Tibial nerve (tissue), 4 donors: ENCODE measurements at regions not wholly inside any gene's neighbourhood (a gene's known extent, or its start where the extent isn't known, plus 50 kb on each side); places are given as distances from the start of the nearest gene placed in this dataset.

Source experiments
- DNase-seq, 2 donors: peaks; one replicate each; pipeline ENCODE4 v3.0.0-alpha.2; 2019; ENCODE audit warnings: low spot score in 2 of 2
- H3K27ac ChIP-seq, 4 donors: fragments of 200-600 bp; sonication (generic) in 3 of 4; one replicate each; pipeline ENCODE4 v1.5.1; 2017 to 2019; ENCODE audit warnings: mild to moderate bottlenecking in 1 of 4
- H3K27me3 ChIP-seq, 2 donors: fragments of 200-600 bp; sonication (generic) in 1 of 2; one replicate each; pipeline versions ENCODE4 v1.5.1 to v1.6.0; 2017 to 2019
- H3K36me3 ChIP-seq, 3 donors: fragments of 200-600 bp; sonication (generic); one replicate each; pipeline ENCODE4 v1.5.1; 2018 to 2019
- H3K4me1 ChIP-seq, 4 donors: fragments of 200-600 bp; sonication (generic) in 3 of 4; one replicate each; pipeline ENCODE4 v1.5.1; 2017 to 2019
- H3K4me3 ChIP-seq, 4 donors: fragments of 200-600 bp; sonication (generic) in 3 of 4; one replicate each; pipeline ENCODE4 v1.5.1; 2017 to 2019; ENCODE audit warnings: mild to moderate bottlenecking in 1 of 4, moderate library complexity in 1 of 4
- H3K9me3 ChIP-seq, 4 donors: fragments of 200-600 bp; sonication (generic) in 3 of 4; one replicate each; pipeline ENCODE4 v1.5.1; 2017 to 2019
- CTCF ChIP-seq, 5 experiments: fragments of 200-600 bp in 3 of 5; fragments of 450-650 bp in 2 of 5; sonication (generic) in 3 of 5; IDR thresholded peaks; one replicate each; pipeline ENCODE4 v1.5.1; 2016 to 2019; ENCODE audit warnings: antibody characterized with exemption in 5 of 5, mild to moderate bottlenecking in 3 of 5, moderate library complexity in 2 of 5
- EP300 ChIP-seq, 2 donors: sonication (generic); formaldehyde crosslinking; IDR thresholded peaks; one replicate each; pipeline ENCODE4 v1.6.1; 2017; ENCODE audit warnings: antibody characterized with exemption in 2 of 2, mild to moderate bottlenecking in 1 of 2
- POLR2A ChIP-seq, 2 donors: fragments of 450-650 bp; IDR thresholded peaks; one replicate each; pipeline ENCODE4 v1.6.1; 2017; ENCODE audit warnings: antibody characterized with exemption in 2 of 2, mild to moderate bottlenecking in 2 of 2, moderate library complexity in 2 of 2
- WGBS, 2 donors: methylation state at CpG; one replicate each; pipeline ENCODE4 v1.1.5; 2018; 5-methylcytosine and 5-hydroxymethylcytosine counted together

- Histone ChIP-seq H3K9me3 (no peaks in the 10 kb centered on the region), H3K36me3 (peaks cover 0 to 41% (median under 1%) of the 10 kb centered on the region in 3 donors), H3K27me3 (no peaks in the 10 kb centered on the region), H3K4me1 (peaks cover 0 to 54% (median 19%) of the 10 kb centered on the region in 4 donors), H3K27ac (peak overlapping the region in 3 of 4 donors; percentile 23 to 79 (median 43)), H3K4me3 (no peak overlapping the region)
- no peak for DNase-seq
- WGBS, 2 donors = 89 to 93% methylated on average over 11 to 16 of the region's 16 CpGs
- TF ChIP-seq CTCF (IDR thresholded peaks at IDR 0.05) (no peak), POLR2A (IDR thresholded peaks at IDR 0.05) (no peak), EP300 (IDR thresholded peaks at IDR 0.05) (no peak)
Measured at GRCh38 chr12:124435806-124436345, 131.5 kb downstream of the NCOR2 start.

GRCh38 chr12:124434951-124435805 is 132.2 kb downstream of the NCOR2 start:
- peak overlapping the region in 2 of 4 donors; percentile 43 to 68 for H3K27ac ChIP-seq
- no peak overlapping the region for H3K4me3 ChIP-seq
- TF ChIP-seq POLR2A (IDR thresholded peaks at IDR 0.05) (no peak), CTCF (IDR thresholded peaks at IDR 0.05) (no peak)
- peaks cover 0 to 48% (median 8%) of the 10 kb centered on the region in 3 donors for H3K36me3 ChIP-seq
- no peaks in the 10 kb centered on the region for H3K9me3 ChIP-seq
- H3K27me3 ChIP-seq = no peaks in the 10 kb centered on the region
- DNase-seq = no peak
- H3K4me1 ChIP-seq = peaks cover 0 to 52% (median 13%) of the 10 kb centered on the region in 4 donors
- 71 to 73% methylated on average over 15 to 17 of the region's 17 CpGs for WGBS, 2 donors

GRCh38 chr12:124434354-124434753 is 133.1 kb downstream of the NCOR2 start:
- WGBS, 2 donors = 54 to 66% methylated on average over 8 to 10 of the region's 10 CpGs
- peaks cover 0 to 57% (median 8%) of the 10 kb centered on the region in 3 donors for H3K36me3 ChIP-seq
- no peak for DNase-seq

GRCh38 chr12:124433879-124434278 is 133.5 kb downstream of the NCOR2 start:
- no peaks in the 10 kb centered on the region for H3K27me3 ChIP-seq
- H3K9me3 ChIP-seq = no peaks in the 10 kb centered on the region
- no peak overlapping the region for H3K4me3 ChIP-seq
- peaks cover 0 to 56% (median 12%) of the 10 kb centered on the region in 4 donors for H3K4me1 ChIP-seq
- H3K36me3 ChIP-seq = peaks cover 0 to 61% (median 8%) of the 10 kb centered on the region in 3 donors
- 55% methylated on average over 6 of the region's 8 CpGs; no CpG with 5 or more reads in 1 of the 2 donors for WGBS, 2 donors
- H3K27ac ChIP-seq = peak overlapping the region in 2 of 4 donors; percentile 4 to 65
- TF ChIP-seq EP300 (IDR thresholded peaks at IDR 0.05) = no peak
- TF ChIP-seq POLR2A (IDR thresholded peaks at IDR 0.05) = no peak
- TF ChIP-seq CTCF (IDR thresholded peaks at IDR 0.05) = no peak
- DNase-seq = no peak

More at GRCh38 chr12:124434354-124434753, 133.1 kb downstream of the NCOR2 start:
- Histone ChIP-seq H3K27ac (peak overlapping the region in 2 of 4 donors; percentile 4 to 65), H3K4me1 (peaks cover 0 to 52% (median 9%) of the 10 kb centered on the region in 4 donors), H3K27me3 (no peaks in the 10 kb centered on the region), H3K9me3 (no peaks in the 10 kb centered on the region), H3K4me3 (no peak overlapping the region)
- TF ChIP-seq POLR2A (IDR thresholded peaks at IDR 0.05) = no peak
- TF ChIP-seq CTCF (IDR thresholded peaks at IDR 0.05) = no peak
- no peak for TF ChIP-seq EP300 (IDR thresholded peaks at IDR 0.05)
